LHCN-M2 (cell line): ENCODE measurements at regions not wholly inside any gene's neighbourhood (a gene's known extent, or its start where the extent isn't known, plus 50 kb on each side); places are given as distances from the start of the nearest gene placed in this dataset.
"Not testable (repeated sequence)": the region's sequence is repeated elsewhere in the genome, so short reads cannot be mapped to it uniquely, and the experiment has no call there.

ENCODE experiments used
- DNase-seq: peaks from one replicate; pipeline ENCODE4 v3.0.0-alpha.2; 2012; ENCODE audit warnings: low read depth

GRCh38 chr13:87536899-87537298 is 134.3 kb upstream of the SLITRK5 start:
- no peak for DNase-seq

- DNase-seq, result no peak
Observed at GRCh38 chr13:87537951-87538350, 133.2 kb upstream of the SLITRK5 start.

- DNase-seq, result no peak
Observed at GRCh38 chr13:87538366-87539052, 132.7 kb upstream of the SLITRK5 start.

GRCh38 chr13:87553142-87553541 is 118.0 kb upstream of the SLITRK5 start:
- no peak for DNase-seq

- DNase-seq, result no peak
Observed at GRCh38 chr13:87554045-87554444, 117.1 kb upstream of the SLITRK5 start.

GRCh38 chr13:87557788-87558187 is 113.4 kb upstream of the SLITRK5 start:
- no peak for DNase-seq

GRCh38 chr13:87561580-87561979 is 109.6 kb upstream of the SLITRK5 start:
- not testable (repeated sequence) for DNase-seq

GRCh38 chr13:87570669-87571068 is 100.5 kb upstream of the SLITRK5 start:
- no peak for DNase-seq

GRCh38 chr13:87582399-87582798 is 88.8 kb upstream of the SLITRK5 start:
- DNase-seq, result no peak

- no peak for DNase-seq
Observed at GRCh38 chr13:87590518-87590917, 80.7 kb upstream of the SLITRK5 start.

GRCh38 chr13:87604437-87604836 is 66.7 kb upstream of the SLITRK5 start:
- not testable (repeated sequence) for DNase-seq

GRCh38 chr13:87607266-87607665 is 63.9 kb upstream of the SLITRK5 start:
- DNase-seq, result no peak

GRCh38 chr13:87614276-87614675 is 56.9 kb upstream of the SLITRK5 start:
- DNase-seq, result no peak
